GM18519 (cell line): ENCODE measurements at regions not wholly inside any gene's neighbourhood (a gene's known extent, or its start where the extent isn't known, plus 50 kb on each side); places are given as distances from the start of the nearest gene placed in this dataset.
A peak's percentile ranks its signal among the peaks of the same experiment; 100 is the strongest.

Source experiments
- ATAC-seq: cut with Tn5 transposase; IDR thresholded peaks from one replicate; pipeline ENCODE4 v1.9.1; 2021; ENCODE audit warnings: mild to moderate bottlenecking, moderate library complexity; ENCODE audit not compliant: unreplicated experiment, low FRiP score

DNA sequence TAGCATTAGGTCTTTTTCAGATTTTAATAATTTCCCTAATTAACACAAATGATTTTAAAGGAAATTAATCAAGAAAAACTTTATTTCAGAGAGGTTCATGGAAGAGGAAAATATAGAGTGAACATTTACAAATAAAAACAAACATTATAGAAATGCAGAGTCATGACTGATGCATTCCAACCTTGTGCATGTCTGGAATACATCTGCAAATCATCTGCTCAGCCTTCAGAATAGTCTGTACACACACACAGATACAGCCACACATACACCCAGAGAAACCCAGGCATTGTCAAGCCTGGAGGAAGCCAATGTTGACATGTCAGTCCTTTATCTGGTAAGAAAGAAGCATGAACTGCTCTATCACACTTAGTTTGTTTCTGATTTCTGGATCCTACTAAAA, 61.3 kb upstream of the NFKB1 start:
- ATAC-seq: no peak

DNA sequence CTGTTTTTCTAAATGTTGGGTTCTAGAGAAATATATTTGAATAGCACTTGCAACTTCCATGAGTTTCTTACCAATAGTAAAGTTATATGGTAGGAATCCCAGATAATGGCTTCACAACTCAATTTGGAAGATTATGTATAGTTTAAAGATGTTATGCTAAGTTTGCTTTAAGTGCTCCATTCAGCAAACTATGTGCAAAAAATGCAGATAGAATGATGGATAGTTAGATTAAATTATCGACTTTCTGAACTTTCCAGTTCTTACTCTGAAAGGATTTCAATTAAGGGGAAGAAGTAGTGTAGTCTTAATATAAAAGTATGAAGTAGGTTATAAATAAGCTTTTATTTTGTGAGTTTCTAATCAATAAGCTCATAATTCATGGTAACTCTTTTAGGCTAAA, 60.7 kb upstream of the NFKB1 start:
- no peak for ATAC-seq

DNA sequence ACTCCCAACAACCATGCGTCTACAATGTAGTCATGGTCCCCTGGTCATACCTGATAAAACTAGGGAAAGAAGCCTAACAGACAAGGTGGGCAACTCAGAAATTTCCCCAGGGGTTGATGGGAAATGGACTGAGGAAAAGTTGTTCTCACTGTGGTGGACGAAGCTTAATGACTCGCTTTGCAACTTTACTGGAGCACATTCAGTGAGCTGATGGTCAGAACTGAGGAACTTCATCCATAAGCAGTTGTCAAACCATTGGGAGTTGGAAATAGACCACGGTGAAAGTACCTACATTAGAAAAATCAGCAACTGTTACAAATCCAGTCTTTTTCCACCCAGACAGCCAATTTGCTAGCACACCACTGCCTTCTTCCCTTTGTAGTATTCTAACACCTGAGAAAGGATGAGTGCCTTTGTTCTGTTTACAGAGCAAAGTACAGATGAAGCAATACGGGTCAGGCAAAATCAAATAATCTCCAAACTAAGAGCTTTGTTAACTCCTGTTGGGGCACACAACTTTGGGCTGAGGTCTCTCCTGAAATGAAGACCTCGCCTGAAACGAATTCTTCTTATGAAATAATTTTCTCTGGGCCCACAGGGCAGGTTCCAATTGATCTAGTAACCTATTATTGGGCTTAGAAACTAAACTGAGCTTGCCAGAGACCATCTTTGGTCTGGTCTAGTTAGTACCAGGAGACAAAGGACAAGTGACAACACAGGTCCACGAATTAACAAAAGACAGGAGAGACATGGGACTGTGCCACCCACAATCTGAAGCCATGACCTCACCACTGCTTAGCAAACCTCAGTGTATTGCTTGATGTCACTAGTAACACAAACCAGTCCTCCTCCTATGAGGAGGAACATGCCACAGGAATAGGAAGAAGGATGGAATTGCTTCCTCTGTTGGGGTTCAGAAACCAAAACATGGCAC, 58.9 kb upstream of the NFKB1 start:
- no peak for ATAC-seq

DNA sequence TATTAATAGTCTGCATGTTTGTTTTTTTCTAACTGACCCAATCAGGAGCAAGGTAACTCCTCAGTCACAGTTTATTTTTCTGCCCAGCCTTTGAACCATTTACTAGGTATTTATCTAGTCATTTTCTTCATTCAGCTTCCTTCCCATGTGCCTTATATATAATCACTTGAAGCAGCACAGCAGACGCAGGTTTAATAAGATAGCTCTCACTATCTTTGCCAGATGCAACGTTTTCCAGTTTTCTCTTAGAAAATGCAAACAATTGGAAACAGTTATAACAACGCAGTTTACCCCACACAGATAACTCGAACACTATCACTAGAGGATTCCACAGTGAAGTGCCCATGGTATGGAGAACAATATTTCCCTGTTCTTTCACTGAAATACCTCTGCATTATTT, 56.4 kb upstream of the NFKB1 start:
- ATAC-seq: no peak

DNA sequence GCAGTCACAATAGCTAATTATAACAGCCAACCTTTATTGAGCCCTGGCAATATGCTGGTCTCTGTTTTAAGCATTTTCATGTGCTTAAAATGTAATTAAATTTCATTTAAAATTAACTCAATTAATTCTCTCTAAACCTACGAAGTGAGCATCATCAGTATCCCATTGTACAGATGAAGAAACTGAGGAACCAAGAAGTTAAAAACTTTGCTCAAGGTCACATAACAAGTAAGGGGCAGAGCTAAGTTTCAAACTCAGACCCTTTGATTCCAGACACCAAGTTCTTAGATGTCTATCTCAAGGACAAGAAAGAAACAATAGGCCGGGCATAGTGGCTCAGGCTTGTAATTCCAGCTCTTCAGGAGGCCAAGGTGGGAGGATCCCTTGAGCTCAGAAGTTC, 55.9 kb upstream of the NFKB1 start:
- no peak for ATAC-seq

DNA sequence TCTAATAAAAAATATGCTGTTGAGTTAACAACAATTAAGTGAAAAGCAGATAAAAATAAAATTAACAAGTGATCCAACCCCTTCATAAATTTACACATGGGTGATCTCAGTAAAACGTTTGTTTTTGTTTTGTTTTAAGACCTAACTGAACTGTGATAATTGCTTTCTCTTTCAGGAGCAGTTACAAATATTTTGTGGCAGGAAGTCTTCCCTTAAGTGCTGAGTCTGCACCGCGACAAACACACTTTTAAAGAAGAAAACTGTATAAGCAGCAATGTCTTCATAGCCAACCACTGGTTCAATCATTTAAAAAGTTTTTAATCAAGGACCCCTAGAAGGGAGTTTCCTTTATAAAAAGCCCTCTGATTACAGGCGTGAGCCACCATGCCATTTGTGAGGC, 53.7 kb upstream of the NFKB1 start:
- ATAC-seq: no peak

DNA sequence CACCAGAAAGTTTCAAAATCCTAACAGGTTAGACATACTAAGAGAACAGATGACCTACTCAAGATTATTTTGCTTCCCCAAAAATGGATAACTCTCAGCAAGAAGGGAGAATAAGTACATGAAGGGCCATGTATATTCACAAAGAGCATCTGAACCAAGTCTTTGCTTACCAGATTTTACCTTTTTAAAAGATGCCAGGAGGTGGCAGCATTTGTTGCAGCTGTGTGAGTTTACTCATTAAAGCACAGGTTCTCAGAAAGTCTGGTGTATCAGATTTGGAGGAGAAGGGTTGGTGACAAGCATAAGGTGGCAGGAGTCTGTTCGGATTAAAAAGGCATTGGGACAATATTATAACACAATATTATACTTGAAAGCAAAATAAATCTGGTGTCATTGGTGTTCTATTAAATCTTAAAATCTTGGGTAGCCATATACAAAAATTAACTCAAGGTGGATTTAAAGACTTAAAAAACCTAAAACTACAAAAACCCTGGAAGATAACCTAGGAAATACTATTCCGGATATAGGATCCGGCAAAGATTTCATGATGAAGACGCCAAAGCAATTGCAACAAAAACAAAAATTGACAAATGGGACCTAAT, 51.3 kb upstream of the NFKB1 start:
- peak; percentile 70 for ATAC-seq

DNA sequence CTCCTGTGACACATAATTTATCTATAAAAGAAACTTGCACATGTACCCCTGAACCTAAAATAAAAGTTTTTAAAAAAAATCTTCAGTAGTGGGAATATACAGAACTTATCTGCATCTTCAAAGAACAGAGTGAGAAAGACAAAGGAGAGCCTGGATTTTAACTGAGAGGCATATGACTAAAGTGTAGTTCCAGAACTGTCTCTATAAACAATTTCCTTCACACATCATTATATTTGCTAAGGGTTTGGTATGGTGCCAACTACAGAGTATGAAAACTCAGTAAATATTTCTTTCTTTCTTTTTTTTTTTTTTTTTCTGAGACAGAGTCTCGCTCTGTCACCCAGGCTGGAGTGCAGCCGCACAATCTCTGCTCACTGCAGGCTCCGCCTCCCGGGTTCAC, 49.9 kb upstream of the NFKB1 start:
- ATAC-seq: no peak
